GM23338 (cell line): ENCODE measurements at regions not wholly inside any gene's neighbourhood (a gene's known extent, or its start where the extent isn't known, plus 50 kb on each side); places are given as distances from the start of the nearest gene placed in this dataset.

Experiments used
- ATAC-seq: fragments of 200-7000 bp; cut with Tn5 transposase; 3 replicates; pipeline ENCODE4 v1.9.1; 2020
- DNase-seq: peaks from one replicate; pipeline ENCODE4 v3.0.0-alpha.2; 2015; ENCODE audit warnings: low spot score
- H2AFZ ChIP-seq: fragments of 200-600 bp; sonication (generic); 2 replicates; pipeline ENCODE4 v1.8.0; 2016; ENCODE audit warnings: antibody characterized with exemption, mild to moderate bottlenecking, moderate library complexity
- H3F3A ChIP-seq: fragments of 200-600 bp; sonication (generic); replicated peaks from 2 replicates; pipeline ENCODE4 v1.8.0; 2017; ENCODE audit warnings: antibody characterized with exemption, mixed run types, low read depth
- H3K27ac ChIP-seq: fragments of 200-600 bp; sonication (generic); 2 replicates; pipeline ENCODE4 v1.6.1; 2016; ENCODE audit warnings: low read depth
- H3K27me3 ChIP-seq: fragments of 200-600 bp; sonication (generic); 2 replicates; pipeline ENCODE4 v1.8.0; 2016; ENCODE audit warnings: mild to moderate bottlenecking, mixed run types, moderate library complexity; ENCODE audit not compliant: insufficient read depth
- H3K36me3 ChIP-seq: fragments of 200-600 bp; sonication (generic); 2 replicates; pipeline ENCODE4 v1.8.0; 2016; ENCODE audit warnings: mild to moderate bottlenecking; ENCODE audit not compliant: insufficient read depth
- H3K4me1 ChIP-seq: fragments of 200-600 bp; sonication (generic); 2 replicates; pipeline ENCODE4 v1.8.0; 2016; ENCODE audit warnings: mild to moderate bottlenecking, moderate library complexity; ENCODE audit not compliant: insufficient read depth
- H3K4me2 ChIP-seq: fragments of 200-600 bp; sonication (generic); 2 replicates; pipeline ENCODE4 v1.7.1; 2017; ENCODE audit warnings: mixed run types
- H3K4me3 ChIP-seq: fragments of 200-600 bp; sonication (generic); 2 replicates; pipeline ENCODE4 v1.6.1; 2016; ENCODE audit warnings: mixed run types
- H3K79me2 ChIP-seq: fragments of 200-600 bp; sonication (generic); replicated peaks from 2 replicates; pipeline ENCODE4 v1.8.0; 2017; ENCODE audit warnings: mild to moderate bottlenecking; ENCODE audit not compliant: insufficient read depth
- H3K9me2 ChIP-seq: fragments of 200-600 bp; sonication (generic); 2 replicates; pipeline ENCODE4 v1.8.0; 2017; ENCODE audit not compliant: insufficient read depth
- H4K20me1 ChIP-seq: fragments of 200-600 bp; sonication (generic); replicated peaks from 2 replicates; pipeline ENCODE4 v1.8.0; 2017; ENCODE audit warnings: mild to moderate bottlenecking; ENCODE audit not compliant: insufficient read depth
- H3K27ac Mint-ChIP-seq: 2 replicates; pipeline ENCODE4 v1.8.0; 2020; ENCODE audit warnings: inconsistent platforms, mild to moderate bottlenecking, moderate library complexity, mixed read lengths
- H3K27me3 Mint-ChIP-seq: 3 replicates; pipeline ENCODE4 v1.8.0; 2022; ENCODE audit warnings: low read depth, mild to moderate bottlenecking, moderate library complexity, mixed read lengths, inconsistent platforms; ENCODE audit not compliant: insufficient read depth, poor library complexity
- H3K36me3 Mint-ChIP-seq: 3 replicates; pipeline ENCODE4 v1.8.0; 2021; ENCODE audit warnings: low read depth, mild to moderate bottlenecking, inconsistent platforms, moderate library complexity, mixed read lengths
- H3K4me1 Mint-ChIP-seq: 3 replicates; pipeline ENCODE4 v1.8.0; 2020; ENCODE audit warnings: mild to moderate bottlenecking, inconsistent platforms, mixed read lengths
- H3K4me3 Mint-ChIP-seq: 3 replicates; pipeline ENCODE4 v1.8.0; 2021; ENCODE audit warnings: moderate library complexity, mild to moderate bottlenecking, inconsistent platforms, mixed read lengths
- H3K9me3 Mint-ChIP-seq: 3 replicates; pipeline ENCODE4 v1.8.0; 2020; ENCODE audit warnings: moderate library complexity, mild to moderate bottlenecking, inconsistent platforms, mixed read lengths
- CREB1 ChIP-seq: fragments of 250-450 bp; sonication (Bioruptor Pico); IDR thresholded peaks from 2 replicates; pipeline ENCODE4 v1.5.0; 2020; ENCODE audit warnings: low read depth, mild to moderate bottlenecking, moderate library complexity
- EZH2 ChIP-seq: fragments of 200-600 bp; sonication (generic); IDR thresholded peaks from one replicate; pipeline ENCODE4 v1.8.0; 2017; ENCODE audit warnings: antibody characterized with exemption, mild to moderate bottlenecking, low read depth; ENCODE audit not compliant: unreplicated experiment
- EZH2phosphoT487 ChIP-seq: fragments of 200-600 bp; sonication (generic); IDR thresholded peaks from one replicate; pipeline ENCODE4 v1.8.1; 2018; ENCODE audit warnings: antibody characterized with exemption; ENCODE audit not compliant: unreplicated experiment
- JUNB ChIP-seq: IDR thresholded peaks from one replicate; pipeline ENCODE4 v1.6.1; 2016; ENCODE audit warnings: antibody characterized with exemption; ENCODE audit not compliant: unreplicated experiment
- NANOG ChIP-seq: IDR thresholded peaks from 2 replicates; pipeline ENCODE4 v1.6.1; 2016; ENCODE audit warnings: antibody characterized with exemption, borderline replicate concordance
- POLR2AphosphoS5 ChIP-seq: IDR thresholded peaks from 2 replicates; pipeline ENCODE4 v1.6.1; 2016; ENCODE audit warnings: antibody characterized with exemption, low read depth
- STAT1 ChIP-seq: IDR thresholded peaks from one replicate; pipeline ENCODE4 v1.6.1; 2016; ENCODE audit warnings: antibody characterized with exemption; ENCODE audit not compliant: unreplicated experiment
- ZNF114 ChIP-seq: fragments of 250-450 bp; sonication (Bioruptor Pico); IDR thresholded peaks from 2 replicates; pipeline ENCODE4 v1.5.0; 2020; ENCODE audit warnings: mild to moderate bottlenecking, moderate library complexity
- ZNF331 ChIP-seq: fragments of 250-450 bp; sonication (Bioruptor Pico); IDR thresholded peaks from 2 replicates; pipeline ENCODE4 v1.5.0; 2020; ENCODE audit warnings: low read depth, mild to moderate bottlenecking, moderate library complexity
- TF ChIP-seq, protein P1 (sequence below): IDR thresholded peaks from 2 replicates; pipeline ENCODE4 v1.6.1; 2016; ENCODE audit warnings: antibody characterized with exemption
- TF ChIP-seq, protein P2 (sequence below), 2 experiments: fragments of 200-600 bp in 1 of 2; sonication (generic) in 1 of 2; conservative IDR thresholded peaks; 2 replicates each; pipeline versions ENCODE4 v1.5.1 to v1.6.1; 2016 to 2017; ENCODE audit warnings: antibody characterized with exemption in 2 of 2, low read depth in 2 of 2, mild to moderate bottlenecking in 2 of 2, moderate library complexity in 1 of 2
- TF ChIP-seq, protein P3 (sequence below): IDR thresholded peaks from one replicate; pipeline ENCODE4 v1.6.1; 2018; ENCODE audit warnings: antibody characterized with exemption; ENCODE audit not compliant: unreplicated experiment

DNA sequence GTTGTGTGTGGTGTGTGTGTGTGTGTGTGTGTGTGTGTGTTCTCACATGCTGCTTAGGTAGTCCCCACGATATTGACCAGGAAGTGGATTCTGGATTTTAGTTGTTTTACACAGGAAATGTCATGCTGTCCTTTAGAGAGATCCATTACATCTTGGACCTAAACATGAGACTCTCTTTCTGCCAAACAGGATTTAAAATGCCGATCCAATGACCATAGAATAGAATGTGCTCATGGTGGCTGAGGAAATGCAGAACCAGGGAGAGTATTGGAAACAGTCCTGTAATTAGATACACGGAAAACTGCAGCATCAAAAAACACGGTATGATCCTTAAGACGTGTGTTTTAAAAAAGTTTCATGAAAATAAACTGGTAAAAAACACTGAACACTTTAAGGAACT lies 347.8 kb upstream of the FRG1 start (continued):
- TF ChIP-seq, protein P1, sequence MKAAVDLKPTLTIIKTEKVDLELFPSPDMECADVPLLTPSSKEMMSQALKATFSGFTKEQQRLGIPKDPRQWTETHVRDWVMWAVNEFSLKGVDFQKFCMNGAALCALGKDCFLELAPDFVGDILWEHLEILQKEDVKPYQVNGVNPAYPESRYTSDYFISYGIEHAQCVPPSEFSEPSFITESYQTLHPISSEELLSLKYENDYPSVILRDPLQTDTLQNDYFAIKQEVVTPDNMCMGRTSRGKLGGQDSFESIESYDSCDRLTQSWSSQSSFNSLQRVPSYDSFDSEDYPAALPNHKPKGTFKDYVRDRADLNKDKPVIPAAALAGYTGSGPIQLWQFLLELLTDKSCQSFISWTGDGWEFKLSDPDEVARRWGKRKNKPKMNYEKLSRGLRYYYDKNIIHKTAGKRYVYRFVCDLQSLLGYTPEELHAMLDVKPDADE, result no peak
- TF ChIP-seq, protein P2, sequence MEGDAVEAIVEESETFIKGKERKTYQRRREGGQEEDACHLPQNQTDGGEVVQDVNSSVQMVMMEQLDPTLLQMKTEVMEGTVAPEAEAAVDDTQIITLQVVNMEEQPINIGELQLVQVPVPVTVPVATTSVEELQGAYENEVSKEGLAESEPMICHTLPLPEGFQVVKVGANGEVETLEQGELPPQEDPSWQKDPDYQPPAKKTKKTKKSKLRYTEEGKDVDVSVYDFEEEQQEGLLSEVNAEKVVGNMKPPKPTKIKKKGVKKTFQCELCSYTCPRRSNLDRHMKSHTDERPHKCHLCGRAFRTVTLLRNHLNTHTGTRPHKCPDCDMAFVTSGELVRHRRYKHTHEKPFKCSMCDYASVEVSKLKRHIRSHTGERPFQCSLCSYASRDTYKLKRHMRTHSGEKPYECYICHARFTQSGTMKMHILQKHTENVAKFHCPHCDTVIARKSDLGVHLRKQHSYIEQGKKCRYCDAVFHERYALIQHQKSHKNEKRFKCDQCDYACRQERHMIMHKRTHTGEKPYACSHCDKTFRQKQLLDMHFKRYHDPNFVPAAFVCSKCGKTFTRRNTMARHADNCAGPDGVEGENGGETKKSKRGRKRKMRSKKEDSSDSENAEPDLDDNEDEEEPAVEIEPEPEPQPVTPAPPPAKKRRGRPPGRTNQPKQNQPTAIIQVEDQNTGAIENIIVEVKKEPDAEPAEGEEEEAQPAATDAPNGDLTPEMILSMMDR (conservative IDR thresholded peaks at IDR 0.05; ENCODE audit: low read depth in 2 of 2), result no peak
- no peak for TF ChIP-seq CREB1
- TF ChIP-seq NANOG, result no peak
- TF ChIP-seq EZH2phosphoT487, result no peak
- TF ChIP-seq ZNF114 (CRISPR knock-in tag), result no peak
- TF ChIP-seq JUNB, result no peak
- TF ChIP-seq STAT1, result no peak
- no peak for TF ChIP-seq POLR2AphosphoS5
- TF ChIP-seq, protein P3, sequence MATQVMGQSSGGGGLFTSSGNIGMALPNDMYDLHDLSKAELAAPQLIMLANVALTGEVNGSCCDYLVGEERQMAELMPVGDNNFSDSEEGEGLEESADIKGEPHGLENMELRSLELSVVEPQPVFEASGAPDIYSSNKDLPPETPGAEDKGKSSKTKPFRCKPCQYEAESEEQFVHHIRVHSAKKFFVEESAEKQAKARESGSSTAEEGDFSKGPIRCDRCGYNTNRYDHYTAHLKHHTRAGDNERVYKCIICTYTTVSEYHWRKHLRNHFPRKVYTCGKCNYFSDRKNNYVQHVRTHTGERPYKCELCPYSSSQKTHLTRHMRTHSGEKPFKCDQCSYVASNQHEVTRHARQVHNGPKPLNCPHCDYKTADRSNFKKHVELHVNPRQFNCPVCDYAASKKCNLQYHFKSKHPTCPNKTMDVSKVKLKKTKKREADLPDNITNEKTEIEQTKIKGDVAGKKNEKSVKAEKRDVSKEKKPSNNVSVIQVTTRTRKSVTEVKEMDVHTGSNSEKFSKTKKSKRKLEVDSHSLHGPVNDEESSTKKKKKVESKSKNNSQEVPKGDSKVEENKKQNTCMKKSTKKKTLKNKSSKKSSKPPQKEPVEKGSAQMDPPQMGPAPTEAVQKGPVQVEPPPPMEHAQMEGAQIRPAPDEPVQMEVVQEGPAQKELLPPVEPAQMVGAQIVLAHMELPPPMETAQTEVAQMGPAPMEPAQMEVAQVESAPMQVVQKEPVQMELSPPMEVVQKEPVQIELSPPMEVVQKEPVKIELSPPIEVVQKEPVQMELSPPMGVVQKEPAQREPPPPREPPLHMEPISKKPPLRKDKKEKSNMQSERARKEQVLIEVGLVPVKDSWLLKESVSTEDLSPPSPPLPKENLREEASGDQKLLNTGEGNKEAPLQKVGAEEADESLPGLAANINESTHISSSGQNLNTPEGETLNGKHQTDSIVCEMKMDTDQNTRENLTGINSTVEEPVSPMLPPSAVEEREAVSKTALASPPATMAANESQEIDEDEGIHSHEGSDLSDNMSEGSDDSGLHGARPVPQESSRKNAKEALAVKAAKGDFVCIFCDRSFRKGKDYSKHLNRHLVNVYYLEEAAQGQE, result no peak
- TF ChIP-seq ZNF331 (CRISPR knock-in tag), result no peak
- TF ChIP-seq EZH2, result no peak

DNA sequence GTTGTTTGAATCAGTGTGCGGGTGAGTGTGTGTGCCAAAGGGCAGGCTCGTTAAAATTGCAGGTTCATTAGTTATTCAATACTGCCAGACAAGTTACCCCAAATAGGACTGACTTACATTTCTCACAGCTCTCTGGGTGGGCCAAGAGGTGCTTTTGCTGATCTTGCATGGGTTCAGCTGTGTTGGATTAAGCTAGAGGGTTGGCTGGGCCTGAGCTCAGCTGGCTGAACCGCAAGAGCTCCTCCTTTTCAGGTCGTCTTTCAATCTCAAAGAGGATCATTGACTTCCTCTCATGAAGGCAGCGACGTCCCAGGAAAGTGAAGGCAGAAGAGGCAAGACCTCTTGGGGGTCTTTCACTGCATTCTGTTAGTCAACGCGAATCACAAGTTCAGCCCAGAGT lies 343.3 kb upstream of the FRG1 start:
- H3K4me1 ChIP-seq, result no peaks in the 10 kb centered on the region
- H3K27ac ChIP-seq, result no peak overlapping the region
- Mint-ChIP-seq H3K36me3 (peaks cover 5% of the 10 kb centered on the region; the same call in 2 of the 3 replicates), H3K27ac (no peak overlapping the region), H3K9me3 (peaks cover 61% of the 10 kb centered on the region), H3K4me3 (no peak overlapping the region), H3K4me1 (no peaks in the 10 kb centered on the region), H3K27me3 (peaks cover 3% of the 10 kb centered on the region)
- DNase-seq (no peak), ATAC-seq (no peak)
- H3K27me3 ChIP-seq, result no peaks in the 10 kb centered on the region
- no peak overlapping the region for H3K4me2 ChIP-seq
- H3K9me2 ChIP-seq, result no peaks in the 10 kb centered on the region
- no peak overlapping the region for H3K4me3 ChIP-seq
- no peaks in the 10 kb centered on the region for H3K36me3 ChIP-seq
- no peak overlapping the region for H2AFZ ChIP-seq
- no peaks in the 10 kb centered on the region for H4K20me1 ChIP-seq
- H3F3A ChIP-seq, result no peaks in the 10 kb centered on the region
- no peaks in the 10 kb centered on the region for H3K79me2 ChIP-seq
- TF ChIP-seq NANOG (no peak), STAT1 (no peak), CREB1 (no peak), EZH2 (no peak), EZH2phosphoT487 (no peak), ZNF331 (CRISPR knock-in tag) (no peak), POLR2AphosphoS5 (no peak), ZNF114 (CRISPR knock-in tag) (no peak), JUNB (no peak)
- TF ChIP-seq, protein P2 (conservative IDR thresholded peaks at IDR 0.05; ENCODE audit: low read depth in 2 of 2), result no peak
- TF ChIP-seq, protein P1, result no peak
- TF ChIP-seq, protein P3, result no peak
